Smooth muscle cell (in vitro differentiated cells): ENCODE measurements at regions not wholly inside any gene's neighbourhood (a gene's known extent, or its start where the extent isn't known, plus 50 kb on each side); places are given as distances from the start of the nearest gene placed in this dataset.

Experiments used
- DNase-seq: peaks from one replicate; lab custom pipeline; 2025; ENCODE audit not compliant: unreplicated experiment; lab: John Stamatoyannopoulos, UW
- H2AFZ ChIP-seq: fragments of 200-600 bp; sonication (generic); 2 replicates; pipeline ENCODE4 v1.6.0; 2016; ENCODE audit warnings: antibody characterized with exemption, low read depth, mild to moderate bottlenecking
- H3F3A ChIP-seq: fragments of 200-600 bp; sonication (generic); 2 replicates; pipeline ENCODE4 v1.6.0; 2017; ENCODE audit warnings: antibody characterized with exemption, low read depth
- H3K27ac ChIP-seq: fragments of 200-600 bp; sonication (generic); 2 replicates; pipeline ENCODE4 v1.5.1; 2016; ENCODE audit warnings: low read depth, mild to moderate bottlenecking
- H3K27me3 ChIP-seq: fragments of 200-600 bp; sonication (generic); 2 replicates; pipeline ENCODE4 v1.6.1; 2016; ENCODE audit warnings: low read depth, mild to moderate bottlenecking
- H3K36me3 ChIP-seq: fragments of 200-600 bp; sonication (generic); 2 replicates; pipeline ENCODE4 v1.5.1; 2016; ENCODE audit warnings: low read depth
- H3K4me1 ChIP-seq: fragments of 200-600 bp; sonication (generic); 2 replicates; pipeline ENCODE4 v1.5.1; 2016; ENCODE audit warnings: low read depth
- H3K4me2 ChIP-seq: fragments of 200-600 bp; sonication (generic); 2 replicates; pipeline ENCODE4 v1.6.0; 2016; ENCODE audit warnings: mild to moderate bottlenecking
- H3K4me3 ChIP-seq: fragments of 200-600 bp; sonication (generic); 2 replicates; pipeline ENCODE4 v1.5.1; 2016; ENCODE audit warnings: mild to moderate bottlenecking
- H3K79me2 ChIP-seq: fragments of 200-600 bp; sonication (generic); 2 replicates; pipeline ENCODE4 v1.6.0; 2016; ENCODE audit warnings: low read depth, mild to moderate bottlenecking
- H3K9ac ChIP-seq: fragments of 200-600 bp; sonication (generic); 2 replicates; pipeline ENCODE4 v1.6.0; 2016; ENCODE audit warnings: low read depth
- H3K9me3 ChIP-seq: fragments of 200-600 bp; sonication (generic); replicated peaks from 2 replicates; pipeline ENCODE4 v1.5.1; 2016; ENCODE audit warnings: low read depth
- H4K20me1 ChIP-seq: fragments of 200-600 bp; sonication (generic); 2 replicates; pipeline ENCODE4 v1.6.0; 2016; ENCODE audit warnings: low read depth
- WGBS: methylation state at CpG from one replicate; pipeline ENCODE4 v1.1.7; 2016; ENCODE audit warnings: low lambda C conversion rate; 5-methylcytosine and 5-hydroxymethylcytosine counted together
- TF ChIP-seq, protein P1 (sequence below): fragments of 200-600 bp; sonication (generic); IDR thresholded peaks from 2 replicates; pipeline ENCODE4 v1.5.1; 2017; ENCODE audit warnings: borderline replicate concordance, mild to moderate bottlenecking, antibody characterized with exemption; ENCODE audit not compliant: insufficient read depth, poor library complexity, severe bottlenecking

- Histone ChIP-seq H3K27ac (no peak overlapping the region), H3K4me2 (no peak overlapping the region), H3K9me3 (no peaks in the 10 kb centered on the region), H3F3A (no peaks in the 10 kb centered on the region), H3K36me3 (no peaks in the 10 kb centered on the region), H3K4me3 (no peak overlapping the region), H3K4me1 (no peaks in the 10 kb centered on the region), H3K27me3 (no peaks in the 10 kb centered on the region), H3K79me2 (no peaks in the 10 kb centered on the region), H3K9ac (no peak overlapping the region), H4K20me1 (no peaks in the 10 kb centered on the region), H2AFZ (no peak overlapping the region)
- no peak for DNase-seq
- WGBS: 55% methylated on average over 2 of the region's 2 CpGs
- TF ChIP-seq, protein P1, sequence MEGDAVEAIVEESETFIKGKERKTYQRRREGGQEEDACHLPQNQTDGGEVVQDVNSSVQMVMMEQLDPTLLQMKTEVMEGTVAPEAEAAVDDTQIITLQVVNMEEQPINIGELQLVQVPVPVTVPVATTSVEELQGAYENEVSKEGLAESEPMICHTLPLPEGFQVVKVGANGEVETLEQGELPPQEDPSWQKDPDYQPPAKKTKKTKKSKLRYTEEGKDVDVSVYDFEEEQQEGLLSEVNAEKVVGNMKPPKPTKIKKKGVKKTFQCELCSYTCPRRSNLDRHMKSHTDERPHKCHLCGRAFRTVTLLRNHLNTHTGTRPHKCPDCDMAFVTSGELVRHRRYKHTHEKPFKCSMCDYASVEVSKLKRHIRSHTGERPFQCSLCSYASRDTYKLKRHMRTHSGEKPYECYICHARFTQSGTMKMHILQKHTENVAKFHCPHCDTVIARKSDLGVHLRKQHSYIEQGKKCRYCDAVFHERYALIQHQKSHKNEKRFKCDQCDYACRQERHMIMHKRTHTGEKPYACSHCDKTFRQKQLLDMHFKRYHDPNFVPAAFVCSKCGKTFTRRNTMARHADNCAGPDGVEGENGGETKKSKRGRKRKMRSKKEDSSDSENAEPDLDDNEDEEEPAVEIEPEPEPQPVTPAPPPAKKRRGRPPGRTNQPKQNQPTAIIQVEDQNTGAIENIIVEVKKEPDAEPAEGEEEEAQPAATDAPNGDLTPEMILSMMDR: no peak
These were observed 362.3 kb upstream of the KIF2A start for GRCh38 chr5:61943713-61944112.

- no peak overlapping the region for H3K4me2 ChIP-seq
- H3K4me3 ChIP-seq: no peak overlapping the region
- H3K79me2 ChIP-seq: no peaks in the 10 kb centered on the region
- H3F3A ChIP-seq: no peaks in the 10 kb centered on the region
- TF ChIP-seq, protein P1: no peak
- DNase-seq: no peak
- H2AFZ ChIP-seq: no peak overlapping the region
- H3K27me3 ChIP-seq: no peaks in the 10 kb centered on the region
- no peaks in the 10 kb centered on the region for H3K9me3 ChIP-seq
- no peak overlapping the region for H3K27ac ChIP-seq
- 98% methylated on average over 3 of the region's 3 CpGs for WGBS
- no peaks in the 10 kb centered on the region for H3K4me1 ChIP-seq
- no peak overlapping the region for H3K9ac ChIP-seq
- no peaks in the 10 kb centered on the region for H3K36me3 ChIP-seq
- H4K20me1 ChIP-seq: no peaks in the 10 kb centered on the region
These were observed 357.9 kb upstream of the KIF2A start for GRCh38 chr5:61948151-61948550.

DNA sequence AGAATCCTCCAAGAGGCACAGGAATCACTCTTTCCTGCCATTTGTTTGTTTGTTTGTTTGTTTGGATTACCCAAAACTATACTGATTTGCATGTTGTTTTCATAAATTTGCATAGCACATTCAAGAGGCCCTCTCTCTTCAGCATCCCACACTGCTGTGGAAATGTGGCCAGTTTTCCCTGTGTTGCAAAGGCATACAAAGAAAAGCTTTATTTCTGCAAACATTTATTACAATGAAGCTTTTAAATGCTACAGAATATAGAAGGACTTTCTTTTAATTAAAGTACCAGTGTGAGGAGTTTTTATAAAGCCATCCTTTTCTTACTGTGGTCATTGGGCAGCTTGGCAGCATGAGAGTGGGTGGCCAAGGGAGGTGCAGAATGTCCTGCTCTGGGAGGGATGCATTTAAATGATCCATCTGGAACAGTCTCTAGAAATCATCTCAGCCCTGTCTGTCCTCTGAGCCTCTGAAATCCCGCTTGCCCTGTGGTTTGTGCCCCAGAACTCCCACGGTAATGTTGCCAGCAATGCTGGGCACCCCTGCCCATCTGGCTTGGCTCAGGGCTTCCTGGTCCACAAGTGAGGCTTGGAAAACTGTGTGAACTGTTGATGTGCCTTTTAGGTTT lies 356.8 kb upstream of the KIF2A start:
- Histone ChIP-seq H3K9ac (no peak overlapping the region), H3K4me1 (no peaks in the 10 kb centered on the region), H3K79me2 (no peaks in the 10 kb centered on the region), H3K27ac (no peak overlapping the region), H3K36me3 (no peaks in the 10 kb centered on the region), H2AFZ (no peak overlapping the region), H3F3A (no peaks in the 10 kb centered on the region), H3K27me3 (no peaks in the 10 kb centered on the region), H3K9me3 (no peaks in the 10 kb centered on the region), H3K4me3 (no peak overlapping the region), H4K20me1 (no peaks in the 10 kb centered on the region), H3K4me2 (no peak overlapping the region)
- DNase-seq: no peak
- TF ChIP-seq, protein P1: no peak
- 84% methylated on average over 2 of the region's 2 CpGs for WGBS
